ENCODE measurements at regions not wholly inside any gene's neighbourhood (a gene's known extent, or its start where the extent isn't known, plus 50 kb on each side); places are given as distances from the start of the nearest gene placed in this dataset.

DNA sequence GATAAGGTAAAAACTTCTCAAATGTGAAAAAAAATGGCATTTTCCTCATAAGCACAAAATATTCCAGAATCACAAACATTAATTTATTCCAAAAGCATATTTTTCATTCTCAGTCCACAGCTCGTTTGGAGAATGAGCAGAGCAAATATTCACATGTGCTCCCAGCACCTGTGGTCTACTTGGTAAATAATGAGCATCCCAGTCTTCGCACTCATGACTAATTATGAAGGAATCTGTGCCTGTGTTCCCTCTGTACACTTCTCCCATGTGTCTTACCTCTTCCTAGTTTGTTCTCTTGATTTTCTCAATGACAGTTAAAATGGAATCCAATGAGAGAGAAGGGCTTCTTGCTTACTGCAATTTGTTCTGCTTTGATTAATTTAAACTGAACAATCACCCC lies 671.0 kb upstream of the SOX11 start:
- TF ChIP-seq POLR2AphosphoS5 (IDR thresholded peaks at IDR 0.05; ENCODE audit: borderline replicate concordance, low read depth, low read length) (no peak), EZH2 (IDR thresholded peaks at IDR 0.05) (no peak), FOXP2 (optimal IDR thresholded peaks at IDR 0.05; ENCODE audit: control extremely low read depth, extremely low read length, insufficient read depth) (no peak)
